Cerebellar cortex (tissue), 1 donor: ENCODE measurements at regions not wholly inside any gene's neighbourhood (a gene's known extent, or its start where the extent isn't known, plus 50 kb on each side); places are given as distances from the start of the nearest gene placed in this dataset.
A peak's percentile ranks its signal among the peaks of the same experiment; 100 is the strongest.

Source experiments
- DNase-seq: peaks from one replicate; pipeline ENCODE4 v3.0.0-alpha.2; 2015; ENCODE audit warnings: low spot score

DNA sequence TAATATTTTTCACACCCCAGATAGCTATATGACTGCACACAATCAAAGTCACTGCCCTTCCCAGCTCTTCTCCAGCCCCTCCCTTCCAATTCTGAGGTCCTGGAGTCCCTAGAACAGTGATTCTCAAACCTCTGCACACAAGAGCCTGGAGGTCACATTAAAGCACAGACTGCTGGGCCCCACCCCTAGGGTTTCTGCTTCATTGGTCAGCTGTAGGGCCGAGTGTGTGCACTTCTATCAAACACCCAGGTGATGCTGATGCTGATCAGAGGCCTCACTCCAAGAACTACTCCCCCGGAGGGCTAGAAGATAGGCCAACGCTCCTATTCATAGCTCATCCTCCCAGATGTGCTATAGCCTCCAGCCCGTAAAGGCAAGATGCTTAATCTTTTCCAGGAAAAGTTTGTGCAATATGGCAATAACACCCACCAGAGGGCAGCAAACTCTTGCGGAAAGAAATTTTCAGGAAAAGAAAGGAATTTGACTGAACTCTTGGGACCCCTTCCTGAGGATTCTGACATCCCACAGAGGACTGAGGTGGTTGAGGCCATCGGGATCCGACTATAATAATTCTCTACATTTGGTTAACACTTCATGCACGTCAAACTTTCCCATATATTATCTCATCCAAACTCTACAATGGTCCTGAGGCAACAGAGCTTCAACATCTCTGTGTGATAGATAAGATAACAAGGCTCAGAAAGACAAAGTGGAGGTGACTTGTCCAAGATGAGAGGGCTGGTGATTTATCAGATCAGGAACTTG, 194.2 kb upstream of the PKDCC start:
- DNase-seq = peak; percentile 50

GRCh38 chr2:41854227-41854626, 193.6 kb upstream of the PKDCC start:
- no peak for DNase-seq

GRCh38 chr2:41856946-41857345, 190.9 kb upstream of the PKDCC start:
- DNase-seq = no peak

DNA sequence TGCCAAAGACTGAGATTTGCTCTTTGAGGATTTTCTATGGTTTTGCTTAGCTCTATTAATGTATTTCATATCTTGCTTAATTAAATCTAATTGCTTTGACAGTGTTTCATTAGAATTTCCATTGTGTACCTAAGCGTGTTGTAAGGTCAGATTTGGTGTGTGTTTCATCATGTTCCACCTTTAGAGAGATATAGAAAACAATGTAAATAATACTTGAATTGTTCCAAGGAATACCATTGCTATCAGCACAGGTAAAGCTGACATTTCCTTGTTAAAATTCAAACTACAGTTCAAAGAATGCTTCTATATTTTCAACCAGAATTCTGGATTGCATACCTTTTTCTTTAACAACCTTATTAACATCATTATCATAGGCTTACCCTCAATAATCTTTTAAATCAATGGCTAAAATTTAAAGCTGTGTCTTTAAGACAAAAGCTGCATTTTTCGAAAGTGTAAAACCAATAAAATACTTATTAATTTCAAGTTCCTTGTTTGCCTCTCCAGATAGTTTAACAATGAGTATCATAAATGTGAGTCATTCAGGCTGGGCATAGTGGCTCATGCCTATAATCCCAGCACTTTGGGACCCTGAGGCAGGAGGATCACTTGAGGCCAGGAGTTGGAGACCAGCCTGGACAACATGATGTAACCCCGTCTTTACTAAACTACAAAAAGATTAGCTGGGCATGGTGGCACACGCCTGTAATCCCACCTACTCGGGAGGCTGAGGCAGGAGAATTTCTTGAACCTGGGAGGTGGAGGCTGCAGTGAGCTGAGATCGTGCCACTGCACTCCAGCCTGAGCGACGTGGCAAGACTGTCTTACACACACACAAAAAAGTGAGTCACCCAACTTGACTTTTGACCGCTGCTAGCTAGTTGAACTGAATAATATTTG, 188.0 kb upstream of the PKDCC start:
- no peak for DNase-seq

DNA sequence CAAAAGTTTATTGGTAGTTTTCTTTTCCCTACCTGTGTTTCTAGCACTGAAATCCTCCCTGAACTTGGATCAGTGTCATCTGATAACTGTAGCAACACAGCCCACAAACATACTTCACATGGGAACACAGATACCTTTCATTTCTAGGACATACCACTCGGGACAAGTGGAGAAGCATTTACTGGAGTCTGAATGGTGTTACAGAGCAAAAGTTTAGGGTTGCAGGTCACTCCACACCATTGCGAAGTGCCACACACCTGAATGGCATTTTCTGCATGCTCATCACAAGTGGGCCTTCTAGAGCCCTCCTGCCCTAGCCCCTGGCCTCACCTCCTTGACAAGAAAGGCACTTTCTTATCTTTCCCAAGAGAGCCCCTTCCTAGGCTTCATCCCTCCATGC, 184.8 kb upstream of the PKDCC start:
- no peak for DNase-seq

DNA sequence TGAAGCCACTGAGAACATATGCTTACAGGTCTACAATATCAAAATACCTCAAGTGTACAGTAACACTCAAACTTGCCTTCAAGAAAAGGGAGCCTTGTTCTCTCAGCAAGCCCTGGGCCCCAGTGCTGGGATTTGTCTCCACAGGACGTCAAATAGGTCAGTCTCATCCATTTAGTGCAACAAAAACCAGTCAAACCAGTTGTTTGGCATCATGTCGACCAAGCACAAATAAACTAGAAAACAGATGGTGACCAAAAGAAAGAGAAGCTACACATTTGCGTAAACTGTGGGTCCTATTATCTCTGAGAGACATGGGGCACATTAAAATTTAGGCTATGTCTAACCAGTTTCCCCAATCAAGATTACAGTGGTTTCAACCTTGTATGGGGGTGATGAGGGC, 182.6 kb upstream of the PKDCC start:
- no peak for DNase-seq

DNA sequence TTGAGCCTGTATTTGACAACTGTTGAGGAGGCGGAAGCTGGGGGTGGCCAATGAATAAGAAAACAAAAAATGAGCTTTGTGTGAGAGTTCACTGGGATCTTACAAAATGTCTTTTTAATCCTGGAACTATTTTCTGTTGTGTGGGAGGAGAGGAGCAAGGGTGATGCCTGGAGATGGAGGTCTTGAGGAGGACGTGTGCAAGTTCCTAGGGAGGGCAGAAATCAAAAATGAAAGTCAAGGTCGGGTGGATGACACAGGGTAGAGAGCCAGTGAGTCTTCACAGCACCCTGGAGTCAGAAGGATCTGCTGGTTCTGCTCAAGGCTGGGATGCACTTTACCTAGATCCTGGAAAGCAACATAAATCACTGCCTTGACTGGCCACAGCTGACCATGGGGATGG, 180.3 kb upstream of the PKDCC start:
- no peak for DNase-seq

DNA sequence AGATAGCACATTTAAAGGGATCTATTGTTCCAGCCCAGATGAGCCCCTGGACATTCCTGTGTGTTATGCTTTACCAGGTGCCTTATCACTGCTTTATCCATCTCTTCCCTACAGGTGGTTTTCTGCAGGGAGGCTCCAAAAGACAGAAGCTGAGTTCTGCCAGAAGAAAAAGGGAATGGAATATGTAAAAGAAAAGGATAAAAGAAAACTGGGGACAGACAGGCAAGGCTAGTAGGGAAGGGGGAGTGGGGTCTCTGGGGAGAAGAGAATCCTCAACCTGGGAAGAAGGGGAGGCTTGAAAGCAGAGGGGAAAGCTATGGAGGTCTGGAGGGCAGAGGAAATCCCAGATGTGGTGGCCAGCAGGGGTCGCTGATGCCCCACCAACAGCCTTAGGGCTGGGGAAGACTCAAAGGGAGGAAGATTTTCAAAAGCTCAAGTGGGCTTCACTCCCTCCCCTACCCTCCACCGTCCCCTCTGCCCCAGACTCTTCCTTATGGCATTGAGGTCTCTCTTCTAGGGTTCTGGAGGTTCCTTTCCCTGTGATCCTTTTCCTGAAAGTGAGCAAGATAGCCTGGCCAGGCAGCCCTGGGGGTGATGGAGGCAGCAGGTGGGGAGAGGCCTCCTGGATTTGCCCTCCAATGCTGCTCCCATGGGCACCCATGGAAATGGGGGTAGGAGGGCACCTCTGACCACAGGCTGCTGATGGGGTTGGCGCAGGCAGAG, 178.1 kb upstream of the PKDCC start:
- peak; percentile 42 for DNase-seq

DNA sequence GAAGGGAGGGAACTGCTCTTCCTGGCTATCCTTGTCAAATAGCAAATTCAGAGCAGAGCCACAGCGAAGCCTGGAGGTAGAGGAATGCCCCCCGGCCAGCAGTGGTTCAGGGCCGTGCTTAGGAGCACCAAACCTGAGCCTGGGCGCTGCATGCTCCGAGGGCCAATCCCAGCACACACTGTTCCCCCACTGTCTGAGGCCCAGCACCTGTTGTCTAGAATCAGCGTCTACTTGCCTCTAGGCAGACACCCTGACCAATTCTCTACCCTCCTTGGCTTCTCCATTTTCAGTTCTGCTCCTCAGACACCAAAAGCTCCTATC, 177.6 kb upstream of the PKDCC start:
- DNase-seq = no peak

GRCh38 chr2:41871080-41871479, 176.7 kb upstream of the PKDCC start:
- DNase-seq = no peak

- DNase-seq = no peak
These were observed 175.2 kb upstream of the PKDCC start for GRCh38 chr2:41872646-41873045.

DNA sequence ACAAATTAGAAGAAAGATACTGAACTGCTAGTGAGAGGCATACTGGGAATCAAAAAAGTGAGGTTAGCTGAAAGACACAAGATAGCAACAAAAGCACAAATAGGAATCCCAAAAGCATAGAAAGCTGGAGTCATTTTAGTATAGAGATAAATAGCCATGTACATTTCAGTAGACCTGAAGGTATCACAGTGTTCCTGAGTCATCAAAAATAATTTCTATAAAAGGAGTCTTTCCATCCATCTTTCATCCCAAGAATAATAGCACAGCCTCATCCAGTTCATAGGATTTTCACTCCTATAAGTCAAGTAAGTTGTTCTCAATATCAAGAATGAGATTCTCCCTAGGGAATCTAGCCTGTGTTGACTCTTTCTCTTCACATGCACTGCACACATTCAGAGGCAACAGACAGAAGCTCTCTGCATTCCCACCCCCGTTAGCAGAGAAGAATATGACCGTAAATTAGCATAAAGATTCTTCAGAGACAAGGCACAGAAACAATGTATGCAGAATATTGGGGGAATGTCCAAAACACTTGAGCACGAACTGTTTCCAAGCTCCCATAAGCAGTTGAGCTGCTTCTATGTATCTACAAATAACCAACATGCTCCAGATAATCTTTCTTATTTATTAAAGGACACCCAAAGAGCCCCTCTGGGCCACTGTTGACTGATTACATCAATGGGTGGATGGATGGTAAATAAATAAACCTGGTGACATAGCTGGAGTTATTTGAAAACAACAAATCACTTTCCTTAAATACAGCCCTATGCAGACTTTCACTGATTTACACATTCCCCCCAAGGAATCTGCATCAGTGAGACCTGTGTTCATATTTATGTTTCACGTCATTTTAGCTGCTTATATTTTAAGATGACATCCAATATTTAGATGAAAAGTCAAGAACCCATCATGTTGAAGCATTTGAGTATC, 174.5 kb upstream of the PKDCC start:
- no peak for DNase-seq

DNA sequence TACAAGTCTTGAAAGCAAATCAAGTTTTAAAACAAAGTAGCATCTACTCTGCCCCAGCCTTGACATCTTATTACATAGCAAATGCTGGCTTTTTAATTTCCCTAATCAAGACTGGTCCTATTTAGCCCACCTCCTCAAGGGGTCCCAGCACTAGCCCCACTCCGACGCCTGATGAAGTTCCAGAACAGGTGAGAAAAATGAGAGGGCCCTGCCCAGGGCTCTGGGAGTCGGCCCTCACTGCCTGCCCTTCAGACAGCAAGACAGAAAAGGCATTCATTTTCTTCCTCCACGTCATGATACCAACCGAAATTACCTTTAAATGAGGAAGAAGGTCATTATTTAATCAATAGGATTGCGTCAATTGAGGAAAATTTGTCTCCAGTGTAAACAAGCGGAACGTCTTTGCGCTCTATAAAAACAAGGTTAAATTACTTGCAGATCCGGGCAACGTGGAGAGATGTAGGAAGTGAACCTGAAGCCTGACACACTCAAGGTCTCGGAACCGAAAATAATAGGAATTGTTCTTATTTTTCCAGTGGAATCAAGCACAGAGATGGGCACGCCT, 170.6 kb upstream of the PKDCC start:
- DNase-seq = no peak

DNA sequence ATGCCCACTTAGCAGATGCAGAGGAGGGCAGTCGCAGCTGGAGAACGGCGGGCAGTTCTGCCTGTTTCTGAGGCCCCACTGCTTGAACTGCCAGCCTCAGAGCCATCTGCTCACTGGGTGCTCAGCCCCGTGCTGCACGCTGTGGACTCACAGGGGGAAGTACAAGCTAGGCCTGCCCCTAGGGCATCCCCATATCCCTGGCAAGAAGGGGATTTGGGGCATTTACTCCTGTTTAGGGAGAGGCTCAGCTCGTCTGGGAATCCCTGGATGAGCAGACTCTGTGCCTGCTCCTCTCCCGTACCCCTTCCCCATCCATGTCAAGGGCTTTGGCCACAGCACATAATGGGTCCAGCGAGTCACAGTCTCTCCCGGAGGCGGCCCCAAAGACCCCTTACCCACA, 169.8 kb upstream of the PKDCC start:
- no peak for DNase-seq

- no peak for DNase-seq
These were observed 169.0 kb upstream of the PKDCC start for GRCh38 chr2:41878716-41879234.

DNA sequence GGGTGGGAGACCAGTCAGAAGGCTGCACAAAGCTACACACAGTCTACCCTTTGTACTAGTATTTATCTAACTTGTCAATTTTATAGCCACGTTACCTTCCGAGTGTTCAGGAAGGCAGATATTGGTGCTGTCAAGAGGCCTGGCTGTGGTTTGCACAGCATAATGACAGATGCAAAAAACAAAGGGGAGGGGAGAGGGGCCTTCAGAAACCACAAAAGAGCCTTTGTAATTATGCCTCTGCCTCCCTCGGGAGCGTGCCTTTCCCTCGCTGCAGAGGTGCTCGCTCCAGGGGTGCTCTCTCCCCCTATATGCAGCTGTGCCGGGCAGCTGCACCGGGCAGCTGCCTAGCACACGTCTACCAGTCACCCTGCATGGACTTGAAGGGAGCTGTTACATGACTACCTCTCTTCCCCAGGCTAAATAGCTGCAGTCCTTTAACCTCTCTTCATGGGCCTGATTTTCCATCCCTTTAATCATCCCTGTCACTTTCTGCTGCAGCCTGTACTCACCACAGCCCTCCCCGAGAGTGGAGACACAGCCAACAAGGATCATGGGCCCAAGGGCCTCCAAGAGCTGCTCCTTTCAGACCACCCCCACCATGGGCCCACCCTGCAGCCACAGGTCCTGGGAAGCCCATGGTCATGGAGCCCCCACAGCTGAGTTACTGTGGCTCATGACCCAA, 168.4 kb upstream of the PKDCC start:
- no peak for DNase-seq

GRCh38 chr2:41880561-41881243, 167.1 kb upstream of the PKDCC start:
- no peak for DNase-seq

DNA sequence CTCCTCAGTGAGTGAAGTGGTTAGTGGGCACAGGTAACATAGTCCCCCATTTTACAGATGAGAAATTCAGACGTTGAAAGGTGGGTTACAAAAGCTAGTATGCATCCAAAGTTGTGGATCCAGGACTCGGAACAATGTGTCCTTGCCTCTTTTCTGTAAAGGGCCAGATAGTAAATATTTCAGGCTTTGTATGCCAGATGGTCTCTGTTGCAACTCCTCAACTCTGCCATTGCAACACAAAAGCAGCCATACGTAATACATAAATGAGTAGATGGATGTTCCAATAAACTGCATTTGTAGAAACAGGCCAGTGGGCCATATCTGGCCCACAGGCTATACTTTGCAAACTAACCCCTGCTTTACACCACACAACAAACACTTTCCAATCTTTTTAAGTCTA, 166.6 kb upstream of the PKDCC start:
- no peak for DNase-seq

GRCh38 chr2:41884718-41885117, 163.1 kb upstream of the PKDCC start:
- DNase-seq = no peak

DNA sequence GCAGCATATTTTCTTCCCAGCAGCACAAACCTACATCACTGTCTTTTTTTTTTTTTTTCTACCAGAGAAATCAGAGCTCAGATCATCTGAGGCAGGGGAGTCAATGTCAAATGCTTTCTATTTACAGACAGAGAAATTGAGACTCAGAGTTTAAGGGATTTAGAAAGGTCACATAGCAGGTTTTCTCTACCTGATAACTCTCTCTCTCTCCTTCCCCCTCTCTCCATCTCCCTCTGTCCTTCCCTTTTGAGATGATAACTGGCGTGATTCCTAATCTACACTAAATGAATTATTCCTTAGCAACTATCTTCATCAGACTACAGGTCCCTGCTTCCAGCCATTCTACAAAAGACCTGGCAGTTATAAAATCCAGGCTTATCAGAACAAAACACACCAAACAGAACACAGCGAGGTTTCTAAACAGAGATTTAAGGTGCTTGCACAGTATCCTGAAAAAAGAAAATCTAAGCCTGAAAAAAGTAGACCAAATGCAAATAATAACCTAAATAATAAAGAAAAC, 161.6 kb upstream of the PKDCC start:
- DNase-seq = no peak
